ENCODE measurements at regions not wholly inside any gene's neighbourhood (a gene's known extent, or its start where the extent isn't known, plus 50 kb on each side); places are given as distances from the start of the nearest gene placed in this dataset.

DNA sequence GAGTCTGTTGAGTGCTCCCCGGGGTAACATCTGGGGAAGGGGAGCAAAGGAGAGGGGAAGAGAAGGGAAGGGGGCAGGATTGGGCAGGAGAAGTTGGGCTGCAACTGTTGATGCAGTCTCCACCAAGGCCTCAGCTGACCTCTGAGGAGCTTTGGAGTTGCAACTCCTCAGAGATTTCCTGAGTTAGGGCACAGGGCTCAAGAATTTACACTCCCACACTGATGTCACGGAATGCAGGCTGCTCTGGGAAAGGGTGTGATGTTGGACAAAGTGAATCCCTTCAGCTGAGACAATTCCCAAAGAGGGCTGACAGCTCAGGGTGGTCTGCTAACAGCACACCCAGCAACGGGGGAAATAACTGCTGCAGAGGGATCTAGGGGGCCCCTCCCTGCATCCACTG, 295.6 kb downstream of the PCNX1 start:
- DNase-seq (ENCODE audit: low read depth in 2 of 2, low spot score in 1 of 2), result no peak

DNA sequence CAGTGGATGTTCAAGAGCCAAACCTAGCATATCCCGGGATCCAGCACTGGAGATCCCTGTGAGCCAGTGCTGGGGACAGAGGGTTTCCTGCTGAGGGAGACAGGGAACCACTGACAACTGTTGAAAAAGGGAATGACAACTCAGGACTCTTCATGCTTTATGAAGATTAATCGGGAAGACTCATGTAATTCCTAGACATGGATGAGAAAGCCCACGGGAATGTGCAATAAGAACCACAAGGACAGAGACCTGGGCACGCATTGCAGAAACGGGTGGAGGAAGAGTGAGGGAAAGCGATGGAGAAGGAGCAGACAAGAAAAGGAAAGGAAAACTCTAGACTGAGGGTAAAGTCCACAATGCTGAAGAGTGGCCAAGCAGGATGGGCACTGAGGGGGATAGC, 296.0 kb downstream of the PCNX1 start:
- no peak for DNase-seq (ENCODE audit: low read depth in 2 of 2, low spot score in 1 of 2)

DNA sequence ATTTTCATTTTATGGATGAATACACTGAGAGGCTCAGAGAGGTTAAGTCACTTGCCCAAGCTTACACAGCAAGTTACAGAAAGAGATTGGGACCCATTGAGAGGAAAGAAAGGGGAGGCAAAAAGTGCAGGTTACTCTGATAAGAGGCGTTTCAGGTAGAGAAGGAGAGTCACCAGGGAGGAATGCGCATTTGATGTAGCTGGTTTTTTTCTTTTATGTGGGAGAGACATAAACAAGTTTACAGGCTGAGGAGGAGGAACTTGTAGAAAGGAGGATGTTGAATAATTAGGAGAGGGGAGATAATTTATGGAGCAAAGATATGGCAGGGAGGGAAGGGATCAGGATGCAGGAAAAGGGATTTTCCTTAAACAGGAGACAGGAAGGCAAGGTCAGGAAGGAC, 297.0 kb downstream of the PCNX1 start:
- no peak for DNase-seq (ENCODE audit: low read depth in 2 of 2, low spot score in 1 of 2)

DNA sequence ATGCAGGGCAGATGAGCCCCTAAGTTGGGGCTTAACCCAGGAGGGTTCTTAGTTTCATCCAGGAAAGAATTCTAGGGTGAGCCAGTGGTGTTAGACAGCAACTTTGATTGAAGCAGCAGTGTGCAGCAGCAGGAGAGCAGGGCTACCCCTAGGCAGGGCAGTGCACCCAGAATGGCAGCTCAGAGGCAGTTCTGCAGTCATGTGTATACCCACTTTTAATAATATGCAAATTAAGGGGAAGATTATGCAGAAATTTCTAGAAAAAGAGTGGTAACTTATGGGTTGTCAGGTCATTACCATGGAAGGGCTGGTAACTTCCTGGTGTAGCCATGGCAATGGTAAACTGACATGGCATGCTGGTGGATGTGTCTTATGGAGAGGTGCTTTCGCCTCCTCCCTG, 297.5 kb downstream of the PCNX1 start:
- DNase-seq (ENCODE audit: low read depth in 2 of 2, low spot score in 1 of 2), result no peak

DNA sequence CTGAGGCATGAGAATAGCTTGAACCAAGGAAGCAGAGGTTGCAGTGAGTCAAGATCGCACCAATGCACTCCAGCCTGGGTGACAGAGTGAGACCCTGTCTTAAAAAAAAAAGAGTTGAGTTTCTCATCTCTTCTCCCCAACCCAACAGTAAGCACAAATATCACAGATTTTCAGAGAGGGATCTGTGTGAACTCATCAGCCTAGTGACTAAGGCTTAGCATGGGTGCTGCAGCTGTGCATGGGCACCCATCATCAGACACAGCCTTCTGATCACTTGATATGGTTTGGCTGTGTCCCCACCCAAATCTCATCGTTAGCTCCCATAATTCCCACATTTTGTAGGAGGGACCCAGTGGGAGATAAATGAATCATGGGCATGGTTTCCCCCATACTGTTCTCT, 298.9 kb downstream of the PCNX1 start:
- DNase-seq (ENCODE audit: low read depth in 2 of 2, low spot score in 1 of 2), result no peak

DNA sequence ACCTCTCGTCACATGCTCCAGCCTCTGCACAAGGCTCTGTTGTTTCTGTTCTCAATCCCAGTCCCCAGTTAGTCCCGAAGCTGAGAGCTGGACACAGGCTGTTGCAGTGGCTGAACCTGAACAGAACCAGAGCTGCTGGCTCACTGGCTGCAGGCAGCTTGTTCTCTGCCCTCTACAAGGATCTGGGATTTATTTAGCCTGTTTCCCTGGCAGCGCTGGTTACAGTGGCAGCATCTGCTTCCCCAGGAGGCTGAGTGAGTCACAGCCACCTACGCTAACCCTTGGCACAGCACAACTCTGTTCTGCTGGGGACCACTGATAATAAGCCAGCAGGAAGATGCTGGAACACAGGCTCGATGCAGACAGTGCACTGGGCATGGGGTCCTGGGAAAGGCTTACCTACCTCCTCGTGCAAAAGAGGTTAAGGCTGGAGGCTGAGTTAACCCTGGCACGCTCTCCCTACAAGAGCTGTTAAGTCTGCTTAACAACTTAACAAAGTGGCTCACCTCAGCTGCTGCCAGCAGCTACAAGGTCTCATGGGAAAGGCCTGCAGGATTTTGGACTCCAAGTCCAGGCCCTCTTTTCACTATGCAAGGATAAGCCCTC, 299.6 kb downstream of the PCNX1 start:
- no peak for DNase-seq (ENCODE audit: low read depth in 2 of 2, low spot score in 1 of 2)

DNA sequence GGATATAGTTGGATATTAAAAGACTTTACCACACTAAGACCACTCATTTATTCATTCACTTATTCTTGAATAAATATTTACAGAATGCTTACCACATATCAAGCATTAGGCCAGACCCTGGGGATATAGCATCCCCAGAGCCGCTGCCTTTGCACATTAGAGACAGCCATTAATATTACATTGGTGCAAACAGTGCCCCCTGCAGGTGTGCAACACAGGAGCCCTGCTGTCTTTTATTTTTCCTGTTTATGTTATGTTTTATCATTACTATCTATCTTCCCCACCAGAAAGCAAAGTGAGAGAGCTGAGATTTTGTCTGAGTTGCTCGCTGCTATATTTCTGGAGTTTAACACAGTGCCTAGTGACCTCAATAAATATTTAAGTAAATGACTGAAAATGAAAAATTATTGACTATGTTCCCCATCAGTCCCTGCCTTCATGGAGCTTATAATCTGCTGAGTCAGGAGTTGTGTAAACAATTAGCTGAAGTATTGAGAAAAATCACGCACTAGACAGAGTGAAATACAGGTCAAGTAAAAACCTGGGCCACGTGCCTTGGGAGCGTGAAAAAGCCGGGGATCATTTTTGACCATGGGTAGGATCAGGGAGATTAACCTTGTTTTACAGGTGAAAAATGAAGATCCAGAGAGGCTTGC, 301.6 kb downstream of the PCNX1 start:
- no peak for DNase-seq (ENCODE audit: low read depth in 2 of 2, low spot score in 1 of 2)

DNA sequence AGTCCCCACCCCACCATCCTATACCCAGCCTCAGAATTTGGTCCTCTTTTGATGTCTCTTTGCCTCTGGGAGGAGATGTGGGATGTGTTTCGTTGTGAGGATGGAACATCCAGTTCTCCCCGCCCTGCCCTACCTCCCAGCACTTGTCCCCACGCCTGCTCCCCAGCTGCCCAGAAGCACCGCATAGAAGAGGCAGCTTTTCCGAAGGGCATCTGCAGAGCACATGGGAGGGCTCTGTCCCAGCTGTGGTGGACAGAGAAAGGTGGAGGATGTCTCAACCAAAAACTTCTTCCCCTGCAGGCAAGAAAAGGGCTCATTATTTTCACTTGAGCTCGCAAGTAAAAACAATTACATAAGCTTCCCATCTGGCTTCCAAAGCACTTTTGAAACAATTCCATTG, 302.6 kb downstream of the PCNX1 start:
- DNase-seq (ENCODE audit: low read depth in 2 of 2, low spot score in 1 of 2), result no peak

DNA sequence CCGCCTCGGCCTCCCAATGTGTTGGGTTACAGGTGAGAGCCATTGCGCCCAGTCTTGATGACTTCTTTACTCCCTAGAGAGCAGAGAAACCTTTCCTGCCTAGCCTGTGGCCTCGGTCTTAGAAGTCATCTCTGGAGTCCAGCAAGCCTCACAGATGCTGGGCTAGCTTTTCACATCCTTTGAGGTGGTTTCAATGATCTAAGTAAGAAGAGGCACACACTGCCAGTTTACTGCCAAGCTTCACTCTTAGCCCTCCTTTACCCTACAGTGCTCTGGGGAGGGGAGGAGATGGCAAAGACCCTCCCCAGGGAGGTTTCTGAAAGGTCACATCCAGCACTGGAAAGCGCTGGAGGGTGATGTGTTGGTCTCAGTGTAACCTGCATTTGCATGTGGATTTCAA, 304.8 kb downstream of the PCNX1 start:
- no peak for DNase-seq (ENCODE audit: low read depth in 2 of 2, low spot score in 1 of 2)

DNA sequence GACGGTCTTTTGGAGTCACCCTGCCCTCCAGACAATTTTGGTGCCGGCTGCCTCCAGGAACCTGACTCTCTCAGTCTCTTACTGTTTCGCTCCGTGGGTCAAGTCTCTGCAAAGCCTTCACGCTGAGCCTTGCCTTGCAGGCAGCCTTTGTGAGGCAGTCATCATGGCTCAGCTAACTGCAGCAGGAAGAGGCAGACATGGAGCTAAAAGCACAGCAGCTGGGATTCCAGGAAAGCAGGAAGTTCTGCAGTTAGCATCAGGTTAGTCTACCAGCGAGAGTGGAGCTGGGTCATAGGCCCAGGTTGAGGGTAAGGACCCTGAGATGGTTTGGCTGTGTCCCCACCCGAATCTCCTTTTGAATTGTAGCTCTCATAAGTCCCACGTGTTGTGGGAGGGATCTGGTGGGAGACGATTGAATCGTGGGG, 305.4 kb downstream of the PCNX1 start:
- no peak for DNase-seq (ENCODE audit: low read depth in 2 of 2, low spot score in 1 of 2)

DNA sequence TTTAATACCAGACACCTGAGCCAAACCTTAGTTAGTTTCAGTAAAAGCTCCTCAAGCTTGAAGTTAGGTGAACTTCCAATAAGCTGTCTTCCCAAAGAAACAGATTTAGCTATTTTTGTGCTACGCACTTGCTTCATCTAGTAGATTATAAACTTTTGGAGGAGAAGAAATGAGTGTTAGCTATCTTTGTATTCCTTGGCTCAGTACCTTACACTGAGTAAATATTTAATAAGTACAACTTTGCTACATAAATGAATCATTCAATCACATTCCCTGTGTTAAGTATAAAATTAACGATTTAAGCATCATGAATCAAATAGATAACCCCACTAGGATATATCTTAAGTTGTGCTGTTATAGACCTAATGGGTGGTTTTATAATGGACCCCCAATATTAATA, 307.0 kb downstream of the PCNX1 start:
- DNase-seq (ENCODE audit: low read depth in 2 of 2, low spot score in 1 of 2), result no peak

DNA sequence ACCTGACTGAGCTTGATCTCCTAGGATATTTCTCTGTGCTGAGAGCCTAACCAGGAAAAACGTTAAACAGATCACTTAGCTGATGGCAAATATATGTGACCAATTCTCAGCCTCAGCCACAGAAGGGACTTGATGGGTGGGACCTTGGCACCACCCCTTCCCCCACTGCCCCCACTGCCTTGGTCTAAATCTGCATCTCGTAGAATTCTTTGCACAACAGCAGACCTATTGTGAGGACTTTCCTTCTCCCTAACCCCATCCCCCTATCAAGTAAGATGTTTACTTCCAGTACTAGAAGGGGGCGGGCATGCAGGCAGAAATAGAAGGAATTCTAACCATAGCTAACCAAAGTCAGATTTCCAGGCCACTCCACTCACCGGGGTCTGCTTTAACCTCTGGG, 313.2 kb downstream of the PCNX1 start:
- DNase-seq (ENCODE audit: low read depth in 2 of 2, low spot score in 1 of 2), result no peak

DNA sequence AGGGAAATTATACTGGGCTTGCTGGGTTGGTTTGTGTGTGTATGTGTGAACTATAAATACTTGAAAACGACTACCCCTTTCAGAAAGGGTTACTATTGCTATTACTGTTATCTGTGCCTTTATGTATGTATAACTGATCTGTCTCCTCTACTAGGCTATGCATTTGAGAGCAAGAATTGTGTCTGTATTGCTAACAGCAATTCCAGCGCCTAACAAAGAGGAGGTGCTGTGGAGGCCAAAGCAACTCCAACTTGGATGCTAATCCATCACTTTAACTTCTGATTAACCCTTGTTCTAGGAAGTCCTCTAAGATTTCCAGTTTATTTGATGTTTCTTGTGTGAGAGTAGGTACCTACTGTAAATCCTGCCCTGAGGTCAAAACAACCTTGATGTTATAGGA, 313.9 kb downstream of the PCNX1 start:
- no peak for DNase-seq (ENCODE audit: low read depth in 2 of 2, low spot score in 1 of 2)

DNA sequence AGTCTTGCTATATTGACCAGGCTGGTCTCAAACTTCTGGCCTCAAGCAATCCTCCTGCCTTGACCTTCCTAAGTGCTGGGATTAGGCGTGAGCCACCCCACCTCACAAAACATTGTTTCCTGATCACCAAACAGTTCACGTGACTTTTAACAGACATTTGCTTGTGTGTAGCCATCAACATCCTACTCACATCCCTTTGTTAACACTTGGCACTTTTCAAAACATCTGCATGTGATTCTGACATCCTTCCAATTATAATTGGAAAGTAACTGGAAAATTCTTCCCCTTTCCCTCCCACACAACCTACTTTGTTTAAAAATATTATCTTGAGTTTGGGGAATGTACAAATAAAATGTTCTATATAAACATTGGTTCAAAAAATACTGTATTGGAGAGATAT, 317.9 kb downstream of the PCNX1 start:
- DNase-seq (ENCODE audit: low read depth in 2 of 2, low spot score in 1 of 2), result no peak

DNA sequence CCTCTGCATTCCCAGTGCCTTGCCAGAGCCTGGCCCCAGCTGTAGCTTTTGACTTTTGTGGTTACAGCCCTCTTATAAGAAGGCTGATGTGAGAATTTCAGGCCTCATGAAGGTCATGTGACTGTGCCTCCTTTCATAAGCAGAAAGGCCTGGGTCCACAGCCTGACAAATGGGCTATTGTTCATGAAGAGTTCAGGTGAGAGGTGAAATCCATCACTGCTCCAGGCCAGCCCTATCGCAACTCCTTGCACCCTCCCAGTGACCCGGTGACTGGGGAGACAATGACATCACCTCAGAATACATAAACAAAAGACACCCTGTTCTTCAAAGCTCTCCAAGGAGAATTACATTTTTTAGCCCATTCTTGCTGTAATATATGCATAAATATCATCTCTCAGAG, 321.5 kb downstream of the PCNX1 start:
- DNase-seq (ENCODE audit: low read depth in 2 of 2, low spot score in 1 of 2), result no peak

DNA sequence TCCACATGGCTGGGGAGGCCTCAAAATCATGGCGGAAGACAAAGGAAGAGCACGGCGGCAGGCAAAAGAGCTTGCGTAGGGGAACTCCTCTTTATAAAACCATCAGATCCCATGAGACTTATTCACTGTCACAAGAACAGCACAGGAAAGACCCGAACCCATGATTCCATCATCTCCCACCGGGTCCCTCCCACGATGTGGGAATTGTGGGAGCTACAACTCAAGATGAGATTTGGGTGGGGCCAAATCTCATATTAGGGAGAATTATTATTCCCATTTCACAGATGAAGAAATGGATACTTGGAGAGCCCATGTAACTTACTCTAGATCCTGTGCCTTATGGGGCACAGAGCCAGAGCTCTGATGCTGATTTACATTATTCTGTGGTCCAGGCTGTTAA, 322.6 kb downstream of the PCNX1 start:
- DNase-seq (ENCODE audit: low read depth in 2 of 2, low spot score in 1 of 2), result no peak

DNA sequence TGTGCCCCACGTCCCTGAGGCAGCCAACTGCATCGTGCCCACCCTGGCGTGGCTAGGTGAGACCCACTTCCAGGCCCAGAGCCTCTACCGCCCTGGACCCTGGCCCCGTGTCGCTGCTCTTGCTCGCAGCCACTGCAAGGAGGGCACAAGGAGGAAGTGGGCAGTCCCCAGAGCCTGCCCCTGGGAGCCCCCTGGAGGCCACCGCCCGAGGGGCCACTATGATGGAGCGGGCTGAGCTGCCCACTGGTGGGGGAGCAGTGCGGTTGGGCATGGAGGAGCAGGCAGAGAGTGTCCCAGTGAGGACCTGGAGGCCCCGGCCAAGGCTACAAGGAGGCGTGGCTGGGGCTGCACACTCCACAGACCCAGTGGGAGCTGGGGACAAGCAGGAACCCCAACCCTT, 323.6 kb downstream of the PCNX1 start:
- no peak for DNase-seq (ENCODE audit: low read depth in 2 of 2, low spot score in 1 of 2)

DNA sequence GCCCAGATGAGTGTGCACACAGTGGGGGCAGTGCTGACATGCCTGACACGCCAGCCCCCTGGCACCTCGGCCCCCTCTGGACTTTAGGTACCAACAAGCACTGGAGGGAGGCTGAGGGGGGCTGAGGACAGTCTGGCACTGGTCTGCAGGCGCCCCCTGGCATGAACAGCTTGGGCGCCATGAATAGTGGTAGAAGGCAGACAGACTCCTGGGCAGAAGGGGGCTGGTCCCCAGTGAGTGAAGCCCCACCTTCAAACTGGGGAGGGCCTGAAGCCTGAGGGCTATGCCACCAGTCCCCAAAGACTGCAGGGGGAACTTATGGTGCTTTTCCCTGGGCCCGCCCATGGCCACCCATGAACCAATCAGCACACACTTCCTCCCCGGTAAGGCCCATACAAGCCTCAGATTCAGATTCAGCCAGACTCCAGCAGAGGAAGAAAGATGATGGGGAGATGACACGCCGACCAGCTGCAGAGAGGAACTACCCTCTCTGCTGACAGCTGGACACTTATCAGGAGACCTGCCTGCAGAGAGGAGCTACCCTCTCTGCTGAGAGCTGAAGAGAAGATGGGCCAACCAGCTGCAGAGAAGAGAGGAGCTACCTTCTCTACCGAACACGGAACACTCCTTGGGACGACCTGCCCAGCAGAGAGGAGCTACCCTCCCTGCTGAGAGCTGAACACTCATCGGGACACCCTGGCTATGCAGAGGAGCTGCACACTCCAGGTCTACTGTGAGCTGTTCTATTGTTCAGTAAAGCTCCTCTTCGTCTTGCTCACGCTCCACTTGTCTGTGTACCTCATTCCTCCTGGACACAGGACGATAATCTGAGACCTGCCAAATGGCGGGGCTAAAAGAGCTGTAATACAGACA, 324.5 kb downstream of the PCNX1 start:
- DNase-seq (ENCODE audit: low read depth in 2 of 2, low spot score in 1 of 2), result no peak

DNA sequence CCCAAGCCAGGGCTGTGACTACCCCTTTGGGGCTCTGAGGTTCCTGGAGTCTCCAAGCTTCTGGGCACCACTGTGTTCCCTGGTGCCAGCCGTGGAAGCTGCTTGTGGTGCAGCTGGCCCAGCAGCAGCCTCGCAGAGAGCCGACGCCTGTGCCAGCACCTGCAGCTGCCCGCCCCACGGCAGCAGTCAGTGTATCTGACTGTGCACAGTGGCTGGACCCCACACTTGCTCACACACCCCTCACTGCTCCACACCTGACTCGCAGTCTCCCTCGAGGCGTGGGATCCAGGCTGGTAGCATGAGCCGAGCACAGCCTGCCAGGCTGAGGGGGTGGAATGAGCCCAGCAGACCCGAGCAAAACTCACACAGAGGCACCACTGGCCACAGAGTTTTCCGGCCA, 325.2 kb downstream of the PCNX1 start:
- DNase-seq (ENCODE audit: low read depth in 2 of 2, low spot score in 1 of 2), result no peak

DNA sequence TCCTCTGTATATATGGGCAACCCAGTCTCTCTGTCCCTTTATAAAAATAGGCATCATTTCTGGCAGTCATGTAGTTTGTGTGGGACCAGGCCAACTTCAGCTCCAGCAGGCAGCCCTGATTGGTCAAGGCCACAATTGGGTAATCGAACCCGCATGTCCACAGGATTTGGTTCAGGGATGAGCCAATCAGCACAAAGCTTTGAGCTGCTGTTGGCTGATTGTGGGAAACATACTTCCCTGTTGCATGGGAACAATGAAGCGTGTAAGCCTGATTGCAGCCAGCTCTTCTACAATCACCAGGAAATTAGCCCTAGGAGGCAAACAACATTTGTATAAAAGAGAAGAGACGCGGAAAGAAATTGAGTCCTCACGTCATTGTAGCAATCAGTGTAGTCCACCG, 328.6 kb downstream of the PCNX1 start:
- no peak for DNase-seq (ENCODE audit: low read depth in 2 of 2, low spot score in 1 of 2)

DNA sequence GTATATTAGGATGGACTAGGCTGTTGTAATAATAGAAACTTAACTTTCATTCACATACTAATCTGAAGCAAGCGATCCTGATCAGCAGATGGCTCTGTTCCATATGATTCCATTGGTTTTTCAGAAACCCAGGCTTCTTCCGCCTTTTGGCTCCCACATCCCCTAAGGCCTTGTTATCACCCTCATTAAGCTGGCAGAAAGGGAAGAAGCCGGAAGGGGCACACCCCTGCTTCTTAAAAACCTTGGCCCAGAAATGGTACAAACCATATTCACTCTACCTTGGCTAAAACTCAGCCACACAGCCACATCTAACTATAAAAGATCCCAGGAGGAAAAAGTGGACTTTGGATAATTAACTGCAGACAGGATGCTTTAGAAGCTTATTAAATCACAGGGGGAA, 329.2 kb downstream of the PCNX1 start:
- no peak for DNase-seq (ENCODE audit: low read depth in 2 of 2, low spot score in 1 of 2)

DNA sequence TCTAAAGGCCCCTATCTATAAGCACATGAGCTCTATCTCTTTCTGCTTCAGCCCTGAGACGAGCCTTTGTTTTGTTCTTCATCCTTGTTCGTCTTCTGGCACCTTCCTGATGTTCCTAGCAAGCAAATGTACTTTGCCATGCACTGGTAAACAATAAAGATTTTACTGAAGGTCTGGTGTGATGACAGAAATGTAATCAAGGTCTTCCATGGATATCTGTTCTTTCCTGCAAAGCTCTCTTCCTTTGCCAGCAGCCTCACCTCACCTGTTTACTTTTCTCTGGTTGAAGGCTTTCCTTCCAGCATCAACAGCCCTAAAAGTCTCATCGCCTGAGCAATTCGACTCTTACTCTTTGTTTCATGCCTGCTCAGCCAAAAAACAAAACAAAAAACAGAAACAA, 330.3 kb downstream of the PCNX1 start:
- no peak for DNase-seq (ENCODE audit: low read depth in 2 of 2, low spot score in 1 of 2)
